Sigmoid colon (tissue), 4 donors: ENCODE measurements at regions not wholly inside any gene's neighbourhood (a gene's known extent, or its start where the extent isn't known, plus 50 kb on each side); places are given as distances from the start of the nearest gene placed in this dataset.
"Not testable (repeated sequence)": the region's sequence is repeated elsewhere in the genome, so short reads cannot be mapped to it uniquely, and the experiment has no call there.

ENCODE experiments used
- EP300 ChIP-seq, 4 donors: sonication (generic); formaldehyde crosslinking; IDR thresholded peaks; one replicate each; pipeline ENCODE4 v1.6.1; 2017; ENCODE audit warnings: antibody characterized with exemption in 4 of 4
- POLR2A ChIP-seq, 2 donors: fragments of 450-650 bp; IDR thresholded peaks; one replicate each; pipeline ENCODE4 v1.6.1; 2016; ENCODE audit warnings: antibody characterized with exemption in 2 of 2, mild to moderate bottlenecking in 2 of 2, moderate library complexity in 2 of 2
- TF ChIP-seq, protein P1 (sequence below), 4 experiments: fragments of 450-650 bp in 3 of 4; fragments of 200-600 bp in 1 of 4; IDR thresholded peaks; one replicate each; pipeline ENCODE4 v1.5.1; 2016 to 2019; ENCODE audit warnings: antibody characterized with exemption in 4 of 4, mild to moderate bottlenecking in 3 of 4, moderate library complexity in 2 of 4

GRCh38 chr14:101689966-101690365, 71.5 kb upstream of the PPP2R5C start:
- TF ChIP-seq, protein P1, sequence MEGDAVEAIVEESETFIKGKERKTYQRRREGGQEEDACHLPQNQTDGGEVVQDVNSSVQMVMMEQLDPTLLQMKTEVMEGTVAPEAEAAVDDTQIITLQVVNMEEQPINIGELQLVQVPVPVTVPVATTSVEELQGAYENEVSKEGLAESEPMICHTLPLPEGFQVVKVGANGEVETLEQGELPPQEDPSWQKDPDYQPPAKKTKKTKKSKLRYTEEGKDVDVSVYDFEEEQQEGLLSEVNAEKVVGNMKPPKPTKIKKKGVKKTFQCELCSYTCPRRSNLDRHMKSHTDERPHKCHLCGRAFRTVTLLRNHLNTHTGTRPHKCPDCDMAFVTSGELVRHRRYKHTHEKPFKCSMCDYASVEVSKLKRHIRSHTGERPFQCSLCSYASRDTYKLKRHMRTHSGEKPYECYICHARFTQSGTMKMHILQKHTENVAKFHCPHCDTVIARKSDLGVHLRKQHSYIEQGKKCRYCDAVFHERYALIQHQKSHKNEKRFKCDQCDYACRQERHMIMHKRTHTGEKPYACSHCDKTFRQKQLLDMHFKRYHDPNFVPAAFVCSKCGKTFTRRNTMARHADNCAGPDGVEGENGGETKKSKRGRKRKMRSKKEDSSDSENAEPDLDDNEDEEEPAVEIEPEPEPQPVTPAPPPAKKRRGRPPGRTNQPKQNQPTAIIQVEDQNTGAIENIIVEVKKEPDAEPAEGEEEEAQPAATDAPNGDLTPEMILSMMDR (IDR thresholded peaks at IDR 0.05), result not testable (repeated sequence)
- TF ChIP-seq EP300, POLR2A (IDR thresholded peaks at IDR 0.05): not testable (repeated sequence)
